Germinal center (tissue), 1 donor: ENCODE measurements at regions not wholly inside any gene's neighbourhood (a gene's known extent, or its start where the extent isn't known, plus 50 kb on each side); places are given as distances from the start of the nearest gene placed in this dataset.

Experiments used
- DNase-seq: peaks from one replicate; pipeline ENCODE4 v3.0.0; 2012; ENCODE audit warnings: mixed read lengths, low spot score

DNA sequence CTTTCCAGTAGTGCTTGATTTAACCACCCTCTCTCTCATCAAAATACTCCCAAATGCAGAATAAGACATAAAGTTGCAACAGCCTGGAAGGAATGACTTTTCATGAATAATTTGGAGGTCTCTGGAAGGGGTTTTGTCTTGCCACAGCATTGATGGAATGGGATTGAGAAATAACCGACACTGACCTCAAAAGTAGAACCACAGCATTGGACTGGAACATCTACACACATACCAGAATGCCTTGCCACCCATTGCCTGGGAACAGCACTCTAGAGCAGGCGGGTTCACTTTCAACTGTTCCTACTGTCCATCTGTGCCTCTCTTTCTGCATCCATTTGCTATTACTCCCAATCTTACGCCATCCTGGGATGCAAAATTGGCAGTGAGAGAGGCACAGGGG is 149.1 kb upstream of the USP24 start:
- no peak for DNase-seq

DNA sequence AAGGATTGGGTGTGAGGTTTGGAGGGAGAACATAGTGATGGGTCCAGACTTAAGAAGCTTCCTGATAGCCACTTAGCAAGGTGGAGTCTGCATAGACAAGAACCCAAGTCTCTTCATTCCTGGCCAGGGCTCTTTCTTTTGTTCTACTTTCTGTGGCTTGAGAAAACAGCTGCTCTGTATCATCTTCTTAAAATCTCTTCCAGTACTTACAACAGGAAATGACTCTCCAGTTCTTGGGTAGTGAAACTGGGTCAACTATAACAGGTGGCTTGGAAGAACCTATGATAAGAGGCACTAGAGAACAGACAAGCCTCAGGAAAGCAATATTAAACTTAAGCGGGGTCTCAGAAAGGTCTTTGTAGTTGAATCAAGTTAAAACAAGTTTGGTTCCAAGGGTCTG is 148.1 kb upstream of the USP24 start:
- DNase-seq, result no peak

DNA sequence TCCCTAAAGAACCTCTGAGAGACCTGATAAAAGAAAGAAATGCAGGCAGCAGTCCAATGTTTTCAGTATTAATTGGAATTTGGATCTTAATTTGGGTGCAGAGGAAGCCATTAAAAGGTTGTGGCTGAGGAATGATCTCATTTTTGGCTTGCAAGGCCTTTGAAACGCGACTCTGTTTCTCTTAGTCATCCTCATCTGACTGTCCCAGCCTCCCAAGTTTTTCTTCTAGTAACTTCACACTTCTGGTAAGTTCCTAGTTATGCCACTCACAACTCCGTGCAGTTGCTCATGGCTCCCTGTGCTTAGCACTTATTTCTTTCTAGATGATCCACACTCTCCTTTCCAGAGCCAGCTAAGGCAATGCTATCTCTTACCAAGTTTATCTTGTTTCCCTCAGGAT is 147.4 kb upstream of the USP24 start:
- no peak for DNase-seq

DNA sequence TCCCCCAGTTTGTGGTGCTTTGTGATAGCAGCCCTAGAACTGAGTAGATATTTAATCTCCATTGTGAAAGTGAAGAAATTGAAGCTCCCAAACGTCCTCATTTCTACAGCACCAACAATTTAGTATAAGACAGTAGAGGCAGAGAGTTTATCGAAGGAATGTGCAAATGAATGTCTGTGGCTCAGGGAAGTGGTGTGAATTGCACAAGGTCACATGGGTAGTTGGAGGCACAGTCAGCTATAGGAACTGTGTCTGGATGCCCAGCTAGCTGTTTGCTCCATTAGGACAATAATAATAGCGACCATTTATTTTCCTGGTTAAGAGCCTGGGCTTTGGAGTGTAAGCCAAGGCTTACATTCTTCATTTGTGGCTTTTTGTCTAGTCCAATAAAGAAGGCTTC is 144.4 kb upstream of the USP24 start:
- no peak for DNase-seq

DNA sequence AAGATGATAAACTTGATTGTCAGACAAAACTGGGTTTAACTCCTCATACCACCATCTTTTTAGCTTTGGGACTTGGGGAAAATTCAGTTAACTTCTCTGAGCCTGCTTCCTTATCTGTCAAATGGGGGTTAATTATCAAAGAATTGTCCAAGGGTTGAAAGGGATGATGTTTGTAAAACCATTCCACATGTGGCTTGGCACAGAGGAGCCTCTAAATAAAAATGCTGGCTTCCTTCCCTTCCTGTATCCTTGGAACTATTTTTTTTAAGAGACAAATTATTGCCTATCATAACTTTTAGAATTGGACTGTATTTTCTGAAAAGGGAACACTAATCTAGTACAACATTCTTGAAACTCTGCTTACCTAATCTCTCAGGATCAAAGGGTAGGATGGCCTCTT is 143.4 kb upstream of the USP24 start:
- DNase-seq, result no peak

DNA sequence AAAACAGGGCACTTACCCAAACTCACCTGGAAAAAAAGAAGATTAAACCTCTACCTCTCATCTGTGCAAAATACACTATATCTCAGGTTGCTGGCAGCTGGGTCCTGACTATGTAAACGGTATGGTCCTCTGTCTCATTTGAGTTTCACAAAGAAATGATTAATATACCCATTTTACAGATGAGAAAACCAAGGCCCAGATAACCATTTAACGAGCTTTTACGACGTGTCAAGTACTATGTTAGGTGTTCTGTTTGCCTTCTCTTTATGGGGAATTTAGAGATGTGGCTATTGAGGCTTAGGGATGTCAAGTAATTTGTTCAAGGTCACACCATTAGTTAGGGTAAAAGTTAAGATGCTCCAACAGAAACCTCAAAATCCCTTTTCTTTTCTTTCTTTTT is 140.4 kb upstream of the USP24 start:
- no peak for DNase-seq

DNA sequence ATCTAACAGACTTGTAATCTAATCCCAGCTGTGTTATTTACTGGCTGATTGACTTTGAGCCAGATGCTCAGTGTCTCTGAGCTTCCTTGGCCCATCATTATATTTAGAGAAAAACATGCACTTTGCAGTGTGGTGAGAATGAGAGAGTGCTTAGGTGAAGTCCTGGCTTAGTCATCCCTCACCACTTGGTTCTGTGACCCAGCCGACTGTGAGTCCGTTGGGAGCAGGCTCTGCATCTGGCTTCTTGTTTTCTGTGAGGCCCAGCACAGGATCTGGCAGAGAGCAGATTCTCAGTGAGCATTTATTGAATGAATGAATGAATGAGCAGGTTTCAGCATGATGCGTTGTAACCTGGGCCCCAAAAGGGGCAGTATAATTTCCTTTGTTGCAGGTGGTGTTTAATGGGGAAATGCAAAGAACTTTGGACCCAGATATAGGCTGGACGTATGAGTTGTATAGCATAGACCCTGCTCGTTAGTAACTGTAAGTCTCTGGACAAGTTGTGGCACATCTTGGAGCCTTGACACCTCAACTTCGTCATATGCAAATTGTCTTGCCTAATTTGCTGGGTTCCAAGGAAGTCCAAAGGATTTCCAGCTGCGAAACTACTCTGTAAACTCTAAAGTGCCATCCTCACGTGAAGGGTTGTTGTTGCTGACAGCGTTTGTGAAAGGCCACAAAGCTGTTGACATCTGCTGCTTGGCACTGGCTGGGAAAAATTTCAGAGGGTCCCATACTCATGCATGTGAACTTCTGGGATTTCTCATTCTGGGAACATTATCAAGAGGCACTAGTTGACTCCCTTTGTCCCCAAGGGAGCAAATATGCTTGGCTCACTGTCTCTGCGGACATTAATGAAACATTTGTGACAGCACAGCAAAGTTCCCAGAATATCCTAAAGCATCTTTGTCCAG is 138.8 kb upstream of the USP24 start:
- no peak for DNase-seq

DNA sequence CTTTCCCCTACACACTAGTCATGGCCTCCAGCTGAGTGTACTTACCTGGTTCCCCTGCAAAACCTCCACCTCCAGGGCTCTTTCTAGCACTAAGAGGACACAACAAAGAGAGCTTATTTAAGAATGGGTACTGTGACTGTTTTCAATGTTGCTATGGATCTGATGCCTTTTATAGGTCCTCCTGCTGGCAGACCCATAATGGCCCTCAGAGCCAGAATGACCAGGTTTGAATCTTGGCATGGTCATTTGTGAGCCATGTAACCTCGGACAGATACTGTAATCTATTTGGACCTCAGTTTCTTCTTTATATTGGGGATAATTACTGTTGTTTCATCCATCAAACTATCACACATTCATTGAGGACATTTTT is 137.6 kb upstream of the USP24 start:
- DNase-seq, result no peak

DNA sequence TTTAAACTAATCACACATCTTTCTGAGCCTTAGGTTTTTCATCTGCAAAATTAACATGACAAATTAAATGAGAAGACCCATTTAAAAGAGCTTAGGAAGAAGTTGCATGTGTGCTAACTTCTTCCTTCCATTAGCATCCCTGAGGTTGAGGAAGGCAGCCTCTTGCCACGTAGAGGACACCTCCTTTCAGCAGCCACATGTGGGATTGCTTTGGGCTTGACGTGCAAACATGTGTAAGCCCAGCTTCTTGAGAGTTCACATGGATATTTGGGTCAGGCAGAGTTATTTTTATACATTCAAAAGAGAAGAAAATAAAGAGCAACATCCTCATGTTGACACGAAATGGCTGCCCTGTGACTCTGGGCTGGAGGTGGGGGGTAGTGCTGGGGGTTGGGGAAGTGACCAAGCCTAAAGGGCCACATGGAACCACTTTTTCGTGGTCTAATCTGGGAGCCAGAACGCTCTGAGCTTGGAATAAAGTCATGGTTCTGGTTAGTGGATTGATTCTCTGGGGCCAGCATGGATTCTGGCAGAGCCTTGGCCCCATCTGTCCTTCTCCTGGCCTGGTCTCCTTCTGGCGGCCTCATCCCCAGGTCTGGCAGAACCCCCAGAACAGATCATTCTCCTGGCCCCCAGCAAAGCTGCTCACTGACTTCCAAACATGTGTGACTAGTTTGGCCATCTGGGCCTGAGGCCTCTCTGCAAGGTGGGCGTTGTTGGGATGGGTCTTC is 137.1 kb upstream of the USP24 start:
- DNase-seq, result no peak

DNA sequence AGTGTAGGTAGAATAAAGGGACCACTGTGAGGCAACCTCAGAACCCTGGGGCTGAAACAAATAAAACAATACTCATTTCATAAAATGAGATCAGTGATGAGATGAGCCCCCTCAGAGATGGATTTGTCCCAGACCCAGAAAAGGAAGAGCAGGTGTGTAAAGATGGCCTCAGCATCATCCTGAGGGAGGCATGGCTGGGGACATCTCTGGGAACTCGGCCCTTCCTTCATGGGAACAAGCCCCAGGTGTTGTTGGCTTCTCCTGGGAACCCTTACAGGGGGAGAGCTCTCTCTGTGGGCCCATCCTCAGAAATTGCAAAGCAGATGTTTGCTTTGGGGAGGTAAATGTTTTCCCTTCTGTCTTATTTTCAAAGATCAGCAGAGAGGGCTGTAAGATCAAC is 133.2 kb upstream of the USP24 start:
- no peak for DNase-seq

DNA sequence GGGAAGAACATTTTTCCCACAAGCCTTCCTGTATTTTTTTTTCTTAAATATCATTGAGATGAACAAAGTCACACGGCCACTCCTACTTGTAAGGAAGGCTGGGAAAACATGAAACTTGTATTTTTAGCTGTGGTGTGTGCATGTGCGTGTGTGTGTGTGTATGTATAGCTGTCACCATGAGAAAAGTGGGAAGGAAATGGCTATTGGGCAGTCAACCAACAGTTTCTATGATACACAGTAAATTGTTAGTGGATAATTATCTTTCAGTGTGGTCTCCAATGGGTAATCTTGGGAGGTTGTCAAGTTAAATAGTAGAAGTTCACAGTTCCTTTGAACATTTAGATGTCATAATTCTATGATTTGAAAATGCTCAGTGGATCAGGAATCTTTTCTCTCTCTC is 132.7 kb upstream of the USP24 start:
- DNase-seq, result no peak

DNA sequence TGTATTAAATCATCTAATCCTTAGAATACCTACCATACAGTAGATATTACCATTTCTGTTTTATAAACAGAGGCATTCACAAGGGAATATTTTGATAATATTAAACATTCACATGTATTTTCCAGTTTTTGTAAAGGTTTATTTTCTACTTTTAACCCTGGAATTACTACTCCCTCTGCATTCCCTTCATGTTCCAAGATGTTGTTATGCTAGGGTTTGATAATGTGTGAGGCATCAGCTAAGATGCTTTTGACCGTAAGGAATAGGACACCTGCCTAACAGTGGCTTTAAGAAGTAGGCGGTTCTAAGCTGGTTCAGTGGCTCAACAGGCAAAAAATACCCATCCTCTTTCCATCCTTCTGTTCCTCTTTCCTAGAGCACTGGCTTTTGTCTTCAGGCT is 131.9 kb upstream of the USP24 start:
- DNase-seq, result no peak

DNA sequence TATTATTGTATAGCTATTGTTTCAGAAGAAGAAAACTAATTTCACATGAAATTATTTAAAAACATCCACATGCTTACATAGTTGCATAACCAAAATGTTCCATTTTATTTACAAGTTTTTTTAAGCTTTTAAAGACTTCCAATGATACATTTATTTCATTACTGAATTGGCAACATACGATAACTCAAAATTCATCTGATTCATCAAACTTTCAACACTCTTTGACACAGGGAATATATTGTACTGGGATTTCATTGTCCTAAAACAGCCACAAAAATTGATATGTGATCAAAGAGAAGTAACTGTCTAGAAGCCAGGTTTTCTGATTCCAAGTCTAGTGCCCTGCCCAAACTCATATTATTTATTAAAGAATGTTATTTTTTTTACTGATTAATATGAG is 131.4 kb upstream of the USP24 start:
- no peak for DNase-seq

DNA sequence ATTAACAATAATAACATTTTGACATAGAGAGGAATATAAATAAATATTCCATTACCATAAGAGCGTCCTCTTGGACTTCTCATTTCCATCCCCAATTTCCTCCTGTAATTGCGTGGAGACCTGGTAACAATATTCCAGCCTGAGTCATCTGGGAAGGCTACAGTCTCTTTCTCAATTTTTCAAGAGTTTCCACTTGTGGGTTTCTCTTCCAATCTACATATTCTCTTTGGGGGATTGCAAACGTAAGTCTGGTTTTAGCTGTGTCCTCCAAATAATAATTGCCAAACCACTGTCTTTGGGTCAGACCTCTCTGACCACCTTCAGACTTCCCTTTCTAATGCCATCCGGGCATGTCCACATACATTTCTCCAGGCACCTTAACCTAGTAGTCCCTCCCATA is 124.5 kb upstream of the USP24 start:
- DNase-seq, result no peak

DNA sequence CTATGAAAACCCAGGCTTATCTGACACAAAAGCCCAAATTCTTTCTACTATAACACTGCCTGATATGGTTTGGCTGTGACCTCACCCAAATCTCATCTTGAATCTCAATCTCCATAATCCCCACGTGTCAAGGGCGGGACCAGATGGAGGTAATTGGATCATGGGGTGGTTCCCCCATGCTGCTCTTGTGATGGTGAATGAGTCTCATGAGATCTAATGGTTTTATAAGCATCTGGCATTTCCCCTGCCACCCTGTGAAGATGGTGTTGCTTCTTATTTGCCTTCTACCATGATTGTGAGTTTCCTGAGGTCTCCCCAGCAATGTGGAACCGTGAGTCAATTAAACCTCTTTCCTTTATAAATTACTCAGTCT is 123.3 kb upstream of the USP24 start:
- DNase-seq, result no peak

DNA sequence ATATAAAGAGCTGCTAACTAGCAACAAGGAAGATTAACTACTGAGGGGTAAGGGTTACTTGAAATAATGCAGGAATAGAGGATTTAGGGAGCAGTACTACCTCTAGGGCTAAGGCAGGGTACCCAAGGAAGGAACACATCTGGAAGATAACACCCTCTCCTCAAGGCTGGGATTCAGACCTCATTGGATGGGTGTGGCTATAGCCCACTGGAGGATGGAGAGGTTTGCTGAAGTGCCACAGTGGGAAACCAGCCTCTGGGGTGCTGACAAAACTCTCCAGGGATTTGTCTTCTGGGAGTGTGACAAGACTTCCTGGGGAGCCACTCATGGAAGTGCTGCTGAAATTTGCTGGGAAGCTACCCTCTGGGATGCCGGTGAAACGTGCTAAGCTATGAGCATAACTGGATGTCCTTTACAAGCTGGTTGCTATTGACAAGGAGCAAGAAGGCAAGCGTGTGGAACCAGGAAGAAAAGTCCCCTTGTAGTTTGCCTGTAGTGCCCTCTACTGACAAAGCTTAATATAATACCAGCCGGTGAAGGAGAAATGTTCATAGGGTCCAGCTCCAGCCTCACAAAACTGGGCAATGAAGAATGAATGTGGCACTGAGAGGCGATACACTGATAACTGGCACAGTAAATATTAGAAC is 122.8 kb upstream of the USP24 start:
- DNase-seq, result peak; percentile 47

DNA sequence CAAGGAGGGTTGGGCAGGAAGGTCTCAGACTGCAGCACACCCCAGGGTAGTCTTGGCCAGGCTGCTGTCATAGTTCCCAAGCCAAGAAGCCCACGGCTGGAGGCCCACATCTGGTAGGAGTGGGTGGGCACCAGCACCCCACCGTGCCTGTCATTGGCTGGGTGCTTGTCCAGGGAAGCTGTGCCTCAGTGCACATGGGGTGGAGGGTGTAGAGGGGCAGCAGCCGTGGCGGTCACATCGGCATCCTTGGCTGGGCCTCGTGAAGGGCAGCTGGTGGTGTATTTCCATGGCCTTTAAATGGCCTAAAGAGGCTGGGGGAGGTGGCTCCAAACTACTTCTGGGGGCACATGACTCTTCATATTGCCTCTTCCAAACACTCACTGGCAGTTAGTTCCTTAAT is 119.6 kb upstream of the USP24 start:
- DNase-seq, result no peak

DNA sequence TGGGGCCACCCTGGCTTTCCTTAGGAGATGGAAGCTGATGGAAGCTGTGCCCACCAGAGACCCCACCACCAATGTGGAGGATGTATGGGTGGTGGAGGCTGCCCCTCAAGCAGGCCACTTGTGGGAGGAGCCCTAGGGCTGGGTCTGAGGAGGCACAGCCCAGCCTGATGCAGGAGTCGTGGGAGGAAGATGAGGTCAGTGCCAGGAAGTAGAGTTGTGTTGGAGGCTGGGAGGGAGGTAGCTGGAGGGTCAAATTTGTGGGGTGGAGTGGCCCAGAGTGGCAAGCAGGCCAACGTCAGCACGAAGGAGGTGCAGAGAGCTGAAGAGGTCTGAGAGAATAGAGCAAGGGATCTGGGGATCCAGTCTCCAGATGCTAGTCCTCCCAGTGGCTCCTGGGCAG is 119.0 kb upstream of the USP24 start:
- DNase-seq, result no peak

DNA sequence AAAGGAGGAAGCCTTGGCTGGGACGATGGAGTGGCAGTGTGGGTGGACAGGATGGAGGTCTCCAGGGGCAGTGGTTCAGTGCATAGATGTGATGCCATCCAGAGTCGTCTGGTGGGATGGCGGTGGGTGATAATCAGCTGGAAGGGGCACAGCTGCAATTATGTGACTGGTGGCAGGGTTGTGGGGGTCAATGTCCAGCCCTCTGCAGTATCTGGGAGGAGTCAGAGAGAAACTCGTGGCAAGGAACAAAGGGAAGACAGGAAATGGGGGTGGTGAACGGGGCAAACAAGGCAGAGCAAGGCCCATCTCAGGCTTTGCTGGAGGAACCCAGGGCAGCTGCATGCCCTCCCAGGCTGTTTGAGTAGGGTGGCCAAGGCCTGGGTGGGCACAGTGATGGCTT is 118.3 kb upstream of the USP24 start:
- DNase-seq, result no peak

DNA sequence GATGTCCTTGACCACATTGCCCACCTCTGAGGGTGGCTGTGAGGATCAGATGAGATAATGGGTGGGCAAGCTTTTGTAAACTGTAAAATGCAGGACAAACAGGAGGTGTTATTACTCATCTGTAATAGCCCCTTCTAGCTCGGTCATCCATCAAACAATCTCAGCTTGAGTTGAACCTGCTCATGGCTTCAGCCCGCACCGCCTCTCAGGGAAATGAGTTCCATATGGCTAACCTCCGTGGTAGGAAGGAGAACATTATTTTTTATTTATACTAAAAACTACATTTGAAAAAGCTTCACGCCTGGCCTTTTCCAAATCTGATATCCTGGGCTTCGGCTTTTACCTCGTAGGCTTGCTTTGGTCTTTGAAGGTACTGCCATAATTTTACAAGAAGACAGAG is 116.2 kb upstream of the USP24 start:
- no peak for DNase-seq

DNA sequence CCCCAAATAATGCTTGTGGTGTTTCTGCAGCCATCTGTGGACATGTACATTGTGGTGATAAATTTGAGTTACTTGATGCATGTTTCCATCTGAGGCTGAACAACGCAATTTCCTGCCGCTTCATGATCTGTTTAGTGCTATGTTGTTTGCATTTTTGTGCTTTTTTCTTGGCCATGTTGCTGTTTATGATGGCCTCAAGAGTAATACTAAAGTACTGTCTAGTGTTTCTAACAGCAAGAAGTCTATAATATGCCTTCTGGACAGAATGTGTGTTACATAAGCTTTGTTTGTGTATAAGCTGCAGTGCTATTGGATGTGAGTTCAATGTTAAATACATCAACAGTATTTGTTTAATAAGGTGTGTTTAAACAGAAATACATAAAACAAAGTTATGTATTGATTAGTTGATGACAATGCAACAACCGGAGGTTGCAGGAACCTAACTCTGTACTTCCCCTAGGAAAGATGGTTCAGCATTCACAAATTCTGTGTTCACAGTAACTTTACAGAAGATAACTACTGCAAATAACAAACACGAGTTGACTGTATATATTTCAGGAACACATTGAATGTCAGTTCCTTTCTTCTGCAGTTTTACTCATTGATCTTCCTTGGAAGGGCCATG is 114.8 kb upstream of the USP24 start:
- no peak for DNase-seq

DNA sequence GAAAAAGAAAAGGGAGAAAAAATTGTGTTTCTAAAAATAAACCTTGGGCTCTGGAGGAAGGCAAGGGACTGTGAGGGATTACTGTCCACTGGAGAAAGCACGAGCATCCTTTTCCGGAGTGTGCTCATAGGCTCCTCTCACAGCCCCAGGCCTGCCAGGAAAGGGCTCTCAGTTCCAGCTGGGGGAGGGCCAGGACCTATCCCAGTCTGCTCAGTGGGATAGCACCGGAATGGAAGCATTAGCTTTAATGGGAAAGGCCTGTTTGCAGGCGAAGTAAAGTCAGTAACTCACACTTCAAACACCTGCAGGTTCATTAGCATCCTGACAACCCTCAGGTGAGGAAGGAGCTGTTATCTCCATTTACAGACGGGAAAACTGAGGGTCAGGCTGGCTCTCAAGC is 113.9 kb upstream of the USP24 start:
- no peak for DNase-seq
